ENCODE measurements at regions not wholly inside any gene's neighbourhood (a gene's known extent, or its start where the extent isn't known, plus 50 kb on each side); places are given as distances from the start of the nearest gene placed in this dataset.

DNA sequence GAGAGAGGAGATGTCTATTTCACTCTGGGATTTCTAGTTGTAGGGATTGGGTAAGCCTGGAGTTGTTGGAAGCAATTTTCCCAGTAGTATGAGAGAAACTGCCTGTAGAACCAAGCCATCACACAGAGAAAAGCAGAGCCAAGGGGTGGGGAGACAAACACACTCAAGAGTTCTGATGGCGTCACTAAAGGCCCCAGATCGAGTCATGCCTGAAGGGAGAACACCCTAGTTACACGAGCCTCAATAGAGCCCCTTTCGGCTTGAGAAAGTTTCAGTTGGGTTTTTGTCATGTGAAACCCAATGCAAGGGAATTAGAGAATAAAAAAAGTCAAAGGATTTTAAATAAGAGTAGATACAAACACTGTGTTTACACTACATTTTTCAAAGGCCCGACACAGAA, 66.1 kb upstream of the PFN2 start:
- no peak overlapping the region for H2AFZ ChIP-seq (replicated peaks; ENCODE audit: low read length, poor library complexity)

More for the DNA sequence above, 66.1 kb upstream of the PFN2 start:
- H3K18ac ChIP-seq (ENCODE audit: low read depth, low read length) = no peak overlapping the region
- no peaks in the 10 kb centered on the region for H3K36me3 ChIP-seq (ENCODE audit: control insufficient read depth, insufficient read depth, low read length)
- H2AK5ac ChIP-seq (ENCODE audit: low read depth, low read length) = no peak overlapping the region
- H4K20me1 ChIP-seq (ENCODE audit: insufficient read depth, low read length) = no peaks in the 10 kb centered on the region
- H4K5ac ChIP-seq (ENCODE audit: low read depth, low read length) = no peak overlapping the region
- TF ChIP-seq MXI1 (IDR thresholded peaks at IDR 0.05; ENCODE audit: borderline replicate concordance, low read depth, low read length) = no peak
- no peak for TF ChIP-seq RCOR1 (IDR thresholded peaks at IDR 0.05; ENCODE audit: insufficient replicate concordance, low read length)
- no peak for TF ChIP-seq POLR2A (IDR thresholded peaks at IDR 0.05; ENCODE audit: low read depth, low read length)
- no peaks in the 10 kb centered on the region for H3K9me1 ChIP-seq (ENCODE audit: insufficient read depth, low read length)
- H3K9ac ChIP-seq (ENCODE audit: low read depth, low read length) = no peak overlapping the region
- H2BK5ac ChIP-seq (ENCODE audit: low read depth, low read length, poor library complexity, severe bottlenecking) = no peak overlapping the region
- no peak overlapping the region for H2AK9ac ChIP-seq (replicated peaks; ENCODE audit: low read depth, low read length, poor library complexity)
- H3K4me2 ChIP-seq (ENCODE audit: low read depth, low read length) = no peak overlapping the region
- no peaks in the 10 kb centered on the region; the same call in none of the 2 replicates for H3K27me3 ChIP-seq (ENCODE audit: control insufficient read depth, insufficient read depth, low read length)
- ChIA-PET POLR2A (ENCODE audit: unreplicated experiment) (no interaction called here), CTCF (no interaction called here)
- no peak overlapping the region for H3K4ac ChIP-seq (ENCODE audit: low read depth, low read length)
- no peak overlapping the region for H3K27ac ChIP-seq (ENCODE audit: insufficient read depth, low read length)
- no CpG with 5 or more reads among the region's 5 CpGs for whole genome bisulfite sequencing, 2 experiments (ENCODE audit: extremely low coverage in 2 of 2, insufficient read length in 1 of 2)
- no peak overlapping the region for H3K56ac ChIP-seq (ENCODE audit: extremely low read depth, insufficient read depth, low read length)
- DNase-seq = no peak
- H3K79me1 ChIP-seq (ENCODE audit: low read depth in 1 of 2, low read length in 2 of 2) = no peaks in the 10 kb centered on the region
- intact Hi-C loops (cut with micrococcal nuclease) (no loop called here), in situ Hi-C loops (cut with MboI; ENCODE audit: low sequenced_read_pairs) (no loop called here), dilution Hi-C loops (cut with HindIII; ENCODE audit: low sequenced_read_pairs, unreplicated experiment) (no loop called here)
- no peak overlapping the region for H4K91ac ChIP-seq (ENCODE audit: insufficient read depth, low read depth, low read length)
- H4K8ac ChIP-seq (ENCODE audit: low read depth in 2 of 2, low read length in 2 of 2) = no peak overlapping the region
- no peak overlapping the region for H3K23ac ChIP-seq (ENCODE audit: low read depth, low read length)
- no peak overlapping the region for H2BK120ac ChIP-seq (ENCODE audit: low read depth, low read length)
- BruUV-seq (replicated peaks) = no TSS peak
- no peak for ATAC-seq (ENCODE audit: low read depth)
- peaks cover 5% of the 10 kb centered on the region for H3K9me3 ChIP-seq (ENCODE audit: control insufficient read depth, insufficient read depth, low read length)
- no peak overlapping the region for H3K14ac ChIP-seq (replicated peaks; ENCODE audit: low read depth, low read length)
- no peak overlapping the region for H3K4me3 ChIP-seq (ENCODE audit: insufficient read depth, low read depth, low read length)
- H2BK20ac ChIP-seq (ENCODE audit: low read depth, low read length) = no peak overlapping the region
- no peak overlapping the region for H2BK15ac ChIP-seq (ENCODE audit: low read depth, low read length)
- H3K4me1 ChIP-seq (ENCODE audit: control insufficient read depth, insufficient read depth, low read length) = no peaks in the 10 kb centered on the region

Measured in IMR-90 (cell line).